H9 (cell line): ENCODE measurements at regions not wholly inside any gene's neighbourhood (a gene's known extent, or its start where the extent isn't known, plus 50 kb on each side); places are given as distances from the start of the nearest gene placed in this dataset.
"Not testable (repeated sequence)": the region's sequence is repeated elsewhere in the genome, so short reads cannot be mapped to it uniquely, and the experiment has no call there.

Experiments
- DNase-seq: peaks from one replicate; pipeline ENCODE4 v3.0.0-alpha.2; 2017
- H2AFZ ChIP-seq: one replicate; pipeline ENCODE4 v1.6.1; 2013; ENCODE audit warnings: mild to moderate bottlenecking, low read length, control low read depth, moderate library complexity
- H2AK5ac ChIP-seq: 2 replicates; pipeline ENCODE4 v1.6.1; 2013; ENCODE audit warnings: low read length, control low read depth, mixed read lengths; ENCODE audit not compliant: insufficient read length
- H2BK120ac ChIP-seq: one replicate; pipeline ENCODE4 v1.6.1; 2013; ENCODE audit warnings: low read depth, mild to moderate bottlenecking, low read length, control low read depth, inconsistent platforms; ENCODE audit not compliant: poor library complexity, severe bottlenecking
- H2BK12ac ChIP-seq: 2 replicates; pipeline ENCODE4 v1.6.1; 2013; ENCODE audit warnings: low read length, control low read depth, mixed read lengths, low read depth; ENCODE audit not compliant: insufficient read length
- H2BK15ac ChIP-seq: 2 replicates; pipeline ENCODE4 v1.6.1; 2013; ENCODE audit warnings: low read depth, low read length, control low read depth
- H2BK20ac ChIP-seq: one replicate; pipeline ENCODE4 v1.6.1; 2013; ENCODE audit warnings: low read depth, mild to moderate bottlenecking, low read length, control low read depth, inconsistent platforms; ENCODE audit not compliant: poor library complexity, severe bottlenecking
- H2BK5ac ChIP-seq: 2 replicates; pipeline ENCODE4 v1.6.1; 2013; ENCODE audit warnings: low read length, control low read depth, mixed read lengths; ENCODE audit not compliant: insufficient read length
- H3K14ac ChIP-seq: 2 replicates; pipeline ENCODE4 v1.6.1; 2013; ENCODE audit warnings: low read length, control low read depth; ENCODE audit not compliant: insufficient read depth
- H3K18ac ChIP-seq: 2 replicates; pipeline ENCODE4 v1.6.1; 2013; ENCODE audit warnings: low read depth, mild to moderate bottlenecking, mixed read lengths, low read length, control low read depth; ENCODE audit not compliant: insufficient read length
- H3K23ac ChIP-seq: 2 replicates; pipeline ENCODE4 v1.6.1; 2013; ENCODE audit warnings: low read length, control low read depth, mixed read lengths, low read depth; ENCODE audit not compliant: insufficient read length
- H3K23me2 ChIP-seq: 2 replicates; pipeline ENCODE4 v1.6.1; 2013; ENCODE audit warnings: low read depth, mild to moderate bottlenecking, mixed read lengths, low read length, control low read depth; ENCODE audit not compliant: insufficient read length, poor library complexity, severe bottlenecking
- H3K27ac ChIP-seq: 2 replicates; pipeline ENCODE4 v1.5.1; 2013; ENCODE audit warnings: low read length, control low read depth, mixed read lengths, low read depth; ENCODE audit not compliant: insufficient read length
- H3K27me3 ChIP-seq: 2 replicates; pipeline ENCODE4 v1.6.1; 2013; ENCODE audit warnings: low read length, control low read depth, inconsistent platforms; ENCODE audit not compliant: insufficient read depth
- H3K4ac ChIP-seq: 2 replicates; pipeline ENCODE4 v1.6.1; 2013; ENCODE audit warnings: low read depth, mild to moderate bottlenecking, control low read depth, inconsistent platforms, low read length, moderate library complexity
- H3K4me1 ChIP-seq: 2 replicates; pipeline ENCODE4 v1.6.1; 2013; ENCODE audit warnings: low read length, control low read depth, inconsistent platforms; ENCODE audit not compliant: insufficient read depth
- H3K4me2 ChIP-seq: 2 replicates; pipeline ENCODE4 v1.6.1; 2013; ENCODE audit warnings: low read length, control low read depth, mixed read lengths; ENCODE audit not compliant: insufficient read length, insufficient read depth
- H3K56ac ChIP-seq: 2 replicates; pipeline ENCODE4 v1.6.1; 2013; ENCODE audit warnings: low read depth, mild to moderate bottlenecking, mixed read lengths, low read length, control low read depth; ENCODE audit not compliant: insufficient read length
- H3K79me1 ChIP-seq: 2 replicates; pipeline ENCODE4 v1.6.1; 2013; ENCODE audit warnings: low read depth, mild to moderate bottlenecking, moderate library complexity, low read length, control low read depth, inconsistent platforms; ENCODE audit not compliant: insufficient read depth, poor library complexity, severe bottlenecking
- H3K79me2 ChIP-seq: 2 replicates; pipeline ENCODE4 v1.6.1; 2013; ENCODE audit warnings: low read length, control low read depth, inconsistent platforms; ENCODE audit not compliant: insufficient read depth
- H3K9ac ChIP-seq: 2 replicates; pipeline ENCODE4 v1.6.1; 2013; ENCODE audit warnings: low read length, control low read depth, mixed read lengths; ENCODE audit not compliant: insufficient read length; ENCODE audit errors: extremely low read depth
- H3K9me3 ChIP-seq: one replicate; pipeline ENCODE4 v1.6.1; 2013; ENCODE audit warnings: low read depth, low read length, inconsistent platforms; ENCODE audit not compliant: control insufficient read depth
- H3T11ph ChIP-seq: one replicate; pipeline ENCODE4 v1.6.1; 2013; ENCODE audit warnings: mild to moderate bottlenecking, low read length, control low read depth, inconsistent platforms
- H4K20me1 ChIP-seq: one replicate; pipeline ENCODE4 v1.6.1; 2013; ENCODE audit not compliant: control insufficient read depth, insufficient read length, insufficient read depth
- H4K5ac ChIP-seq: 2 replicates; pipeline ENCODE4 v1.6.1; 2013; ENCODE audit warnings: low read depth, mild to moderate bottlenecking, mixed read lengths, low read length, control low read depth; ENCODE audit not compliant: insufficient read length
- H4K8ac ChIP-seq: replicated peaks from 2 replicates; pipeline ENCODE4 v1.6.1; 2013; ENCODE audit warnings: low read length, control low read depth, mixed read lengths, low read depth; ENCODE audit not compliant: insufficient read length
- H4K91ac ChIP-seq: 2 replicates; pipeline ENCODE4 v1.6.1; 2013; ENCODE audit warnings: low read depth, mild to moderate bottlenecking, moderate library complexity, mixed read lengths, low read length, control low read depth; ENCODE audit not compliant: insufficient read length
- H3K27ac Mint-ChIP-seq, 3 experiments: 2 replicates in 2 of 3; 3 replicates in 1 of 3; pipeline ENCODE4 v1.8.0; 2020 to 2021; ENCODE audit warnings: mixed read lengths in 3 of 3, mild to moderate bottlenecking in 1 of 3, moderate library complexity in 1 of 3
- H3K27me3 Mint-ChIP-seq: 2 replicates; pipeline ENCODE4 v1.8.0; 2021; ENCODE audit warnings: low read depth, mild to moderate bottlenecking, moderate library complexity, mixed read lengths
- H3K36me3 Mint-ChIP-seq, 3 experiments: 2 replicates in 2 of 3; 3 replicates in 1 of 3; pipeline ENCODE4 v1.8.0; 2020 to 2021; ENCODE audit warnings: low read depth in 3 of 3, mixed read lengths in 3 of 3; ENCODE audit not compliant: insufficient read depth in 1 of 3
- H3K4me1 Mint-ChIP-seq, 2 experiments: 2 replicates each; pipeline ENCODE4 v1.8.0; 2020; ENCODE audit warnings: mixed read lengths in 2 of 2
- H3K4me3 Mint-ChIP-seq, 2 experiments: 2 replicates in 1 of 2; 3 replicates in 1 of 2; pipeline ENCODE4 v1.8.0; 2020 to 2021; ENCODE audit warnings: mild to moderate bottlenecking in 2 of 2, mixed read lengths in 2 of 2, moderate library complexity in 1 of 2
- H3K9me3 Mint-ChIP-seq, 2 experiments: 2 replicates in 1 of 2; 3 replicates in 1 of 2; pipeline ENCODE4 v1.8.0; 2020; ENCODE audit warnings: mild to moderate bottlenecking in 2 of 2, mixed read lengths in 2 of 2, moderate library complexity in 1 of 2
- CTCF ChIP-seq: fragments of 200-600 bp; sonication (generic); conservative IDR thresholded peaks from 3 replicates; pipeline ENCODE4 v1.8.0; 2021; ENCODE audit warnings: antibody characterized with exemption, mild to moderate bottlenecking
- WGBS: extraction: QIAGEN DNeasy Blood & Tissue Kit; methylation state at CpG from one replicate; pipeline ENCODE4 v1.1.7; 2013; ENCODE audit warnings: missing lambda C conversion rate, low lambda C conversion rate, mixed read lengths; ENCODE audit not compliant: insufficient read length; ENCODE audit errors: extremely low coverage; 5-methylcytosine and 5-hydroxymethylcytosine counted together

- H3K23me2 ChIP-seq = no peaks in the 10 kb centered on the region
- H3K79me1 ChIP-seq = no peaks in the 10 kb centered on the region
- Mint-ChIP-seq H3K4me1 (no peaks in the 10 kb centered on the region; a peak in 1 of 4 replicates), H3K36me3 (peaks cover 7 to 11% (median 9%) of the 10 kb centered on the region in 3 experiments; a peak in 5 of 7 replicates), H3K27me3 (no peaks in the 10 kb centered on the region; the same call in 1 of the 2 replicates), H3K4me3 (no peak overlapping the region), H3K27ac (no peak overlapping the region), H3K9me3 (peaks cover 14 to 16% of the 10 kb centered on the region in 2 experiments)
- H4K91ac ChIP-seq = no peak overlapping the region
- no peak overlapping the region for H2AFZ ChIP-seq
- no peak overlapping the region for H3K18ac ChIP-seq
- no peak overlapping the region for H2BK12ac ChIP-seq
- H4K5ac ChIP-seq = no peak overlapping the region
- H3K4me1 ChIP-seq = no peaks in the 10 kb centered on the region
- H3T11ph ChIP-seq = no peak overlapping the region
- H4K20me1 ChIP-seq = no peaks in the 10 kb centered on the region
- no peak for TF ChIP-seq CTCF
- H2BK120ac ChIP-seq = no peak overlapping the region
- H3K9me3 ChIP-seq = peaks cover 5% of the 10 kb centered on the region
- no peak overlapping the region for H3K56ac ChIP-seq
- no peak overlapping the region for H3K4ac ChIP-seq
- H3K79me2 ChIP-seq = no peaks in the 10 kb centered on the region
- no peaks in the 10 kb centered on the region for H3K27me3 ChIP-seq
- H2AK5ac ChIP-seq = no peak overlapping the region
- H3K4me2 ChIP-seq = no peak overlapping the region
- H2BK5ac ChIP-seq = no peak overlapping the region
- H2BK20ac ChIP-seq = no peak overlapping the region
- H3K27ac ChIP-seq = no peak overlapping the region
- no peak overlapping the region for H4K8ac ChIP-seq
- H3K14ac ChIP-seq = no peak overlapping the region
- no peak overlapping the region for H3K9ac ChIP-seq
- WGBS = no CpG with 5 or more reads among the region's 3 CpGs
- H2BK15ac ChIP-seq = no peak overlapping the region
- no peak overlapping the region for H3K23ac ChIP-seq
- no peak for DNase-seq
These were observed 98.0 kb upstream of the DNAH14 start for GRCh38 chr1:224831501-224831900.

- not testable (repeated sequence) for H2BK120ac ChIP-seq, H3K27me3 Mint-ChIP-seq, H3K4ac ChIP-seq, H2BK15ac ChIP-seq, H4K8ac ChIP-seq, H3K56ac ChIP-seq, H3K23ac ChIP-seq, H2BK5ac ChIP-seq, H4K91ac ChIP-seq, H3K4me2 ChIP-seq, H3K79me2 ChIP-seq, H3K23me2 ChIP-seq, H3K27me3 ChIP-seq, H3K9ac ChIP-seq, H3K18ac ChIP-seq, H3T11ph ChIP-seq, H4K20me1 ChIP-seq, H3K27ac ChIP-seq, H3K4me3 Mint-ChIP-seq, H3K9me3 Mint-ChIP-seq, H2BK12ac ChIP-seq, H3K79me1 ChIP-seq, H2AK5ac ChIP-seq, H3K4me1 ChIP-seq, H4K5ac ChIP-seq, H3K9me3 ChIP-seq
- WGBS = no CpG with 5 or more reads among the region's 7 CpGs
- peaks cover 0 to 15% (median 14%) of the 10 kb centered on the region in 3 experiments; a peak in 6 of 7 replicates for H3K36me3 Mint-ChIP-seq
- peaks cover 6 to 16% of the 10 kb centered on the region in 2 experiments; a peak in 3 of 4 replicates for H3K4me1 Mint-ChIP-seq
- H3K27ac Mint-ChIP-seq = peak overlapping the region in 2 of 3 experiments; percentile 45 to 69; a peak in 6 of 7 replicates
- peak overlapping the region; percentile 7; the same call in 1 of the 2 replicates for H3K14ac ChIP-seq
- H2BK20ac ChIP-seq = peak overlapping the region; percentile 45
- H2AFZ ChIP-seq = peak overlapping the region; percentile 85
- peak; percentile 38 for DNase-seq
These were observed 89.7 kb upstream of the DNAH14 start for GRCh38 chr1:224839648-224840300.
